GM12875 (cell line): ENCODE measurements at regions not wholly inside any gene's neighbourhood (a gene's known extent, or its start where the extent isn't known, plus 50 kb on each side); places are given as distances from the start of the nearest gene placed in this dataset.

Experiments used
- H3K4me3 ChIP-seq: one replicate; pipeline ENCODE4 v1.5.1; 2011; ENCODE audit warnings: low read depth, low read length, control low read depth
- CTCF ChIP-seq: IDR thresholded peaks from 2 replicates; pipeline ENCODE4 v1.5.1; 2011; ENCODE audit warnings: low read depth, mild to moderate bottlenecking, control low read depth, inconsistent platforms, low read length, moderate library complexity, borderline replicate concordance; ENCODE audit not compliant: insufficient read depth

- H3K4me3 ChIP-seq = no peak overlapping the region
- no peak for TF ChIP-seq CTCF
Measured at GRCh38 chr19:31418692-31419430, 69.6 kb upstream of the TSHZ3 start.

- no peak overlapping the region for H3K4me3 ChIP-seq
- TF ChIP-seq CTCF = no peak
Measured at GRCh38 chr19:31419871-31420445, 70.7 kb upstream of the TSHZ3 start.

DNA sequence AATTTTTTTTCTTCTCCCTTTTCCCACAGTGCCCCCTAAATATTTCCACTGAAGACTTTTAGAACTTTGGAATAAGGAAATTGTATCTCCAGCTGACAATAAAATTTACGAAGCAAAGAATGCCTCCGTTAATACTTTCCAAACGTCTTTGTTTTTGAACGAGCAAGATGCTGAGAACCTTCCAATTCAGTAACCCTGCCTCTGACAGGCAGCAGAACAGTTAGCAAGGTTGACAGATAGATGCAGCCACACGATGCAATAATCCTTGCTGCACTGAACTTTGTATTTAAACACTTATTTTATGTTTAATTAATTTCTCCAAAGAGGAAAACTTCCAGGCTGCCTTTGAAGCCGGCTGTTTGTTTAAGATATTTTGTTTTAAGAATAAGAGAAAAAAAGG, 71.8 kb upstream of the TSHZ3 start:
- no peak for TF ChIP-seq CTCF
- no peak overlapping the region for H3K4me3 ChIP-seq

DNA sequence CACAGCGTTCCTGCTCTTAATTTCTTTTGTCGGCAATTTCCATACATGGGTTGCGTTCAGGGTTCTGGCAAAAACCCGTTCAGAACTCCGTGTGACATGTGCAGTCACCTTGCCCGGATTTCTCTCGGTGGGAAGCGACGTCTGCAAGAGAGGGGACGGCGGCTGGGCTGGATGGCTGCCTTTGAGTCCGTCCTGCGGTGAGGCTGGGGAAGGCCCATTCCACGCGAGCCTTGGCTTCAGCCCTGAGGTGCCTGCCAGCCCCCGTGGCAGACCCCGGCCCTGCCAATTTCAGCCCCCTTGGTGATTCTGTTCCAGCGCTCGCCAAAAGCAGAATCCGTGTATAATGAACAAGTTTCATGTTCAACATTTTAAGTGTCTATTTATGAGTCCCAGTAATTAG, 72.6 kb upstream of the TSHZ3 start:
- H3K4me3 ChIP-seq = no peak overlapping the region
- no peak for TF ChIP-seq CTCF

DNA sequence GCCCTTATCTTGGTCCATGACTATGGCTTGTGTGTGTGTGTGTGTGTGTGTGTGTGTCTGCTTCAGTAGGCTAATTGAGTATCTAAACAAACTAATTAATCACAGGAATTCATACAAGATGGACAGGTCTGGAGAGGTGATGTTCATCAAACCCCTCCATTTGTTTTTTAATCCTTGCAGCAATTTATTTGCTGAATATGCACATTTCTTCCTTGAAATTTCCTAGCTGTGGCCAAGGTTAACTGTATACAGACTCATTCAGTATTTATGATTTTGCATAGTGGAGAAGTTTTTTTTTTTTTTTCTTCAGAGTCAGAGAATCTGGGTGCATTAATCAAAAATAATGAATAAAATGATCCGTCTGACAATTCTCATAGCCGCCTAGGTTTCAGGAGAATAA, 74.7 kb upstream of the TSHZ3 start:
- TF ChIP-seq CTCF = no peak
- no peak overlapping the region for H3K4me3 ChIP-seq

DNA sequence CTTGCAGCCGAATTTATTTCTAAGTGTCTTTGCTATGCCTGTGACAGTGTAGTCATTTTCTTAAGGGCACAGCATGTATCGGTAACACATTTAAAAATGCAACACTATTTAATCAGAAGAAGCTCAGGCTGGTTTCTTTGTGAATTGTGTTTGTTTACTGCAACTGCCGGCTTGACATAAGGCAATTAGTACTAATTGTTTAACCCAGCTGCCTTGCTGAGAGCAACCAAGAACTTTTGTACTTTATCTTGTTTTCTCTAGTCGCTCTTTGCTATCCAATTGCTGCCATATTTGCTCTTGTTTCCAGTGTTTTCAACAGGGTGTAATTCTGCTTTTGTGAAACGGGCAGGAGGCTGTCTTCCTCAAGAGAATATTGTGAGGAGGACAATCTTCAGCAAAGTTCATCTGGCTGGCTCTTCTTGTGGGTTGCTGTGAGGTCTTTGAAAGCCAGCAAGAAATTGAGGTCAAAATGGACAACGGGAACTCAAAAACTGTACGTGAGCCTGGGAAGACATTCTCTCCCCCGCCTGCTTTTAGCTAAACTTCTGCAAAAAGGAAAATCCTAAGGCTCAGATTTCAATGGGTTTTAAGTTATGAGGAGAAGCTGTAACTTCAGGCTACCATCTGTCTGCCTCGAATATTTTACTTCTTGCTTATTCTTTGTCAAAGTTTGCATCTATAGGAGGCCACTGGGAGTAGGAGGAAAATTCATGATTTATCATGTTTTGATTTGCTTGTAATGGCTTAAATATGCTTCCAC, 75.8 kb upstream of the TSHZ3 start:
- H3K4me3 ChIP-seq = no peak overlapping the region
- no peak for TF ChIP-seq CTCF

- no peak for TF ChIP-seq CTCF
Measured at GRCh38 chr19:31427857-31428256, 78.6 kb upstream of the TSHZ3 start.

More at GRCh38 chr19:31427857-31428256, 78.6 kb upstream of the TSHZ3 start:
- H3K4me3 ChIP-seq = no peak overlapping the region
